ENCODE measurements at regions not wholly inside any gene's neighbourhood (a gene's known extent, or its start where the extent isn't known, plus 50 kb on each side); places are given as distances from the start of the nearest gene placed in this dataset.

DNA sequence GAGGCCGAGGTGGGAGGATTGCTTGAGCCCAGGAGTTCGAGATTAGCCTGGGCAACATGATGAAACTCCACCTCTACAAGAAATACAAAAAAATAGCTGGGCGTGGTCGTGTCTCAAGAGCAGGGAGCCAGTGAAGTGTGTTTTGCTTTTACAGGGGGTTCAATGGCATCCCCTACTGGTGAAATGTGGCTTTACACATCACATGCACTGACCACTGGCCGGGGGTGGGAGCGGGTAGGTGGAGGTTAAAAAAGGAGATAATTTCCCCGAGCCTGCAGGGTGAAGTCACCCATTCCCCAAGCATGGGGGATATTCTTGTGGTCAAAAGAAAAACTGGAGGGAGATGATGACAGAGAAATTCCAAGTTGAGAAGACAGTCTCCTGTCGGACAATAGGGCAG is 63.6 kb upstream of the PWP1 start:
- Histone ChIP-seq H3K27ac (no peak overlapping the region), H3K9me3 (peaks cover 0 to 9% of the 10 kb centered on the region in 2 donors), H3K36me3 (no peaks in the 10 kb centered on the region), H3K4me1 (no peaks in the 10 kb centered on the region), H3K4me3 (no peak overlapping the region), H3K27me3 (no peaks in the 10 kb centered on the region)
- DNase-seq (no peak), ATAC-seq (peak; percentile 19)
- TF ChIP-seq, protein P1, sequence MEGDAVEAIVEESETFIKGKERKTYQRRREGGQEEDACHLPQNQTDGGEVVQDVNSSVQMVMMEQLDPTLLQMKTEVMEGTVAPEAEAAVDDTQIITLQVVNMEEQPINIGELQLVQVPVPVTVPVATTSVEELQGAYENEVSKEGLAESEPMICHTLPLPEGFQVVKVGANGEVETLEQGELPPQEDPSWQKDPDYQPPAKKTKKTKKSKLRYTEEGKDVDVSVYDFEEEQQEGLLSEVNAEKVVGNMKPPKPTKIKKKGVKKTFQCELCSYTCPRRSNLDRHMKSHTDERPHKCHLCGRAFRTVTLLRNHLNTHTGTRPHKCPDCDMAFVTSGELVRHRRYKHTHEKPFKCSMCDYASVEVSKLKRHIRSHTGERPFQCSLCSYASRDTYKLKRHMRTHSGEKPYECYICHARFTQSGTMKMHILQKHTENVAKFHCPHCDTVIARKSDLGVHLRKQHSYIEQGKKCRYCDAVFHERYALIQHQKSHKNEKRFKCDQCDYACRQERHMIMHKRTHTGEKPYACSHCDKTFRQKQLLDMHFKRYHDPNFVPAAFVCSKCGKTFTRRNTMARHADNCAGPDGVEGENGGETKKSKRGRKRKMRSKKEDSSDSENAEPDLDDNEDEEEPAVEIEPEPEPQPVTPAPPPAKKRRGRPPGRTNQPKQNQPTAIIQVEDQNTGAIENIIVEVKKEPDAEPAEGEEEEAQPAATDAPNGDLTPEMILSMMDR (IDR thresholded peaks at IDR 0.05): peak; percentile 20 to 33
- intact Hi-C loops (cut with DNase I): no loop called here

DNA sequence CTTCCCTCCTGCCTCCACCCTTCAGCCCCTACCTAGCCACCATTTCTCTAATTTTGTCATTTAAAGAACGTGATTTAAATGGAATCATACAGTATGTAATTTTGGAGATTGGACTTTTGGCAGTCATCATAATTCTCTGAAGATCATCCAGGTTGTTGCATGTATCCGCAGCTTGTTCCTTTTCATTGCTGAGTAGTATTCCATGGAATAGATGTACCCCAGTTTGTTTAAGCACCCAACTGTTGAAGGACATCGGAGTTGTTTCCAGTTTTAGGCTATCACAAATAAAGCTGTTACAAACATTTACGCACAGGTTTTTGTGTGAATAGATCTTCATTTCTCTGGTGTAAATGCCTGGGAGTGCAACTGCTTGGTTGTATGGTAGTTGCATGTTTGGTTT is 61.1 kb upstream of the PWP1 start:
- Histone ChIP-seq H3K4me1 (no peaks in the 10 kb centered on the region), H3K9me3 (peaks cover 0 to 9% of the 10 kb centered on the region in 2 donors), H3K36me3 (no peaks in the 10 kb centered on the region), H3K27me3 (no peaks in the 10 kb centered on the region), H3K27ac (no peak overlapping the region), H3K4me3 (no peak overlapping the region)
- DNase-seq (no peak), ATAC-seq (no peak)
- TF ChIP-seq, protein P1 (IDR thresholded peaks at IDR 0.05): no peak
- intact Hi-C loops (cut with DNase I): no loop called here

DNA sequence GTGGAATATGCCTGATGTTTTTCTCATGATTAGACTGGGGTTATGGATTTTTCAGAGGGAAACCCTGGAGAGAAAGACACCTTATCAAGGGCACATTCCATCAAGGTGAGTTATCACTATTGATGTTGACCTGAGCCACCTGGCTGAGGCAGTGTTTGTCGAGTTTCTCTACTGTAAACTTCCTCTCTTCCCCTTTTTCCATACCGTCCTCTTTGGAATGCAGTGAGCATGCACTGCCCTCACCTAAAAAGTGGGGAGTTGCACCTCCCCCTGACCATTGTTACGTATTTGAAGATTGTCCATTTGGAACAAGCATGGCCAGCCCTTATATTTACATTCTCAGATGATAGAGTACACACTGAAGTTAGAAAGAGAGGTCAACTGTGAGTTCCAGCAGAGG is 53.9 kb upstream of the PWP1 start:
- intact Hi-C loops (cut with DNase I): no loop called here
- DNase-seq: no peak
- no peak for ATAC-seq
- Histone ChIP-seq H3K4me1 (no peaks in the 10 kb centered on the region), H3K4me3 (no peak overlapping the region), H3K27me3 (no peaks in the 10 kb centered on the region), H3K27ac (no peak overlapping the region), H3K36me3 (no peaks in the 10 kb centered on the region), H3K9me3 (no peaks in the 10 kb centered on the region)
- TF ChIP-seq, protein P1 (IDR thresholded peaks at IDR 0.05): no peak

DNA sequence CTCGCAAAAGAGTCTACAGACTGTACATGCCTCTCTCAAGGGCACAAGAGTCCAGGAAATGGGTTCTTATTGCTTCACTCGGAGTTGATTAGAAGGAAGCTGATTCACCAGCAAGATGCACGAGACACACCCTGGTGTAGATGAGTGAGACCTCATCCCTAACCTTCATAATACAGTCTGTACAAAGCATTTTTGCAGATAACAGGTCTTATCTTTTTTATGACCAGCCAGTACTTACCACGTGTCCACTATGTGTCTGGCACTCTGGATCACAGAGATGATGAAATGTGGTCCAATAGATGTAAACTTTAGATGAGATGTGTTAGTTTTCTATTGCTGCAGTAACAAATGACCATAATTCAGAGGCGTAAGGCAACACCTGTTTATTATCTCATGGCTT is 53.4 kb upstream of the PWP1 start:
- Histone ChIP-seq H3K36me3 (no peaks in the 10 kb centered on the region), H3K27ac (no peak overlapping the region), H3K4me3 (no peak overlapping the region), H3K9me3 (no peaks in the 10 kb centered on the region), H3K4me1 (no peaks in the 10 kb centered on the region), H3K27me3 (no peaks in the 10 kb centered on the region)
- TF ChIP-seq, protein P1 (IDR thresholded peaks at IDR 0.05): no peak
- DNase-seq (no peak), ATAC-seq (no peak)
- intact Hi-C loops (cut with DNase I): no loop called here

DNA sequence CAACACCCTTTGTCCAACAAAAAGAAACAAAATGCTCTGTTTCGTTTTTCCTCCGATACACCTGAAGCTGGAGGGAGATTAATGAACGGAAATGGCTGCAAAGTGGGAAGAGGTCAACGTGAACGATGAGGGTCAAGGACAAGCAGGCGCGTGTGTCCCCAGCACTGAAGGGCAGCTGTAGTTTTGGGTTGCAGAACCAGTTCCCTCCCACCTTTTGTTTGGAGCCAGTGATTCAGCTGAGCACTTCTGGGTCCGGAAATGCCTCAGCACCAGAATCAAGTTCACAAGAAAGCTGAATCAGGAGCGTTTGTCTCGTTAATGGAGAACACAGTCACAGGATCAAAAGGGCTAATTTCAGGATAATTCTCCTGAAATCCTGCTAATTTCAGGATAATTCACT is 51.1 kb upstream of the PWP1 start:
- Histone ChIP-seq H3K4me1 (no peaks in the 10 kb centered on the region), H3K27me3 (peaks cover 0 to 7% of the 10 kb centered on the region in 2 donors), H3K27ac (no peak overlapping the region), H3K36me3 (no peaks in the 10 kb centered on the region), H3K9me3 (no peaks in the 10 kb centered on the region), H3K4me3 (no peak overlapping the region)
- TF ChIP-seq, protein P1 (IDR thresholded peaks at IDR 0.05): no peak
- DNase-seq (no peak), ATAC-seq (no peak)
- intact Hi-C loops (cut with DNase I): no loop called here

All from left lung (tissue), 4 donors.